HG03565 (cell line): ENCODE measurements at regions not wholly inside any gene's neighbourhood (a gene's known extent, or its start where the extent isn't known, plus 50 kb on each side); places are given as distances from the start of the nearest gene placed in this dataset.

Experiments
- ATAC-seq: cut with Tn5 transposase; IDR thresholded peaks from one replicate; pipeline ENCODE4 v1.9.1; 2021; ENCODE audit warnings: mild to moderate bottlenecking, moderate library complexity; ENCODE audit not compliant: unreplicated experiment

GRCh38 chr3:59653405-59654122 lies 603.7 kb upstream of the CFAP20DC start:
- no peak for ATAC-seq

GRCh38 chr3:59644479-59645402 lies 594.9 kb upstream of the CFAP20DC start:
- no peak for ATAC-seq

DNA sequence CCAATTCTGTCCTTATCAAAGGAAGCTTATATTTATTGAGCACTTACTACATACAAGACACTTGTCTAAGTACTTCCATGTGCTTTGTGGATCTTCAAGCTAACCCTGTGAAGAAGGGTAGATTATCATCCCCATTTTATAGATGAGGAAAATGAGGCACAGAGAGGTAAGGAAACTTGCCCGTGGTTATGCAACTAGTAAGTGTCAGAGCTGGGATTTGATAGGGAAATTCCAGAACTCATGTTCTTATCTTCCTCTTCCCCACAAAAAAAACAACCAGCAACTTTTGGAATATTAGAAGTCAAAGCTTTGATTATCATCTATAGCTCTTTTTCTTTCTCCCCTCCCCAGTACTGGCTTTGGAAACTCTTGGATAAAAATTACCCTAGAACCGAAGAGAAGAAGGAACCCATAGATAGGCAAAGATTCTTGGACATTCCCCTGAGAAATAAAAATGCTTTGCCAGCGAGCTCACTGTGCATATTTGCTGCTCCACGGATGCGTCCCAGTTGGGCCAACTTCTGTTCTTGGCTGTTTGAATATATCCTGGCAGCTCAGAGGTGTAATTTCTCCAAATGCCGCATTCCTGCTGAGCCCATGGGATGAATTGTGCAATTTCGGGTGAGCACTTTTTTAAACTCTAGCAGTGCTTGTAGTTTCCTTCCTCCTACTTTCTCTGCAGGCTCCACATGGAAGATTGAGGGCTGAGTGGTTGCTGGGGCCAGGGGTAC lies 591.5 kb upstream of the CFAP20DC start:
- no peak for ATAC-seq

GRCh38 chr3:59632760-59633573 lies 583.1 kb upstream of the CFAP20DC start:
- ATAC-seq, result no peak

DNA sequence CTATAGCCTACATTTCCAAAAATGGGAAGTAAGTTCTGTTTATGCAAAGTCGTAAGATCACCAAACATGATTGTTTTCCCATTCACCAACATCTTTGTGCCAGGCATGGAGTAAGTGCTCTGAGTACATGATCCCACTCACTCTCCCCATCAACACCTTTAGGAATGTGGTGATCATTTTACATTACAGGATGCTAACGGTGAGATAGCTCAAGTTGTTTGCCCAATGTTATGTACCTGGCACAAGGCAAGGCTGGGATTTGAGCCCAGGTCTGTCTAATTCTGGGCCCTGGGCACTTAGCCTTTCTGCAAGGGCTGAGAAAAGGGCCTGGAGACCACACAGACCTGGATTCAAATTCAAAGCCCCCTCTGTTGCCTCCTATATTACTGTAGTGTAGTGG lies 581.7 kb upstream of the CFAP20DC start:
- no peak for ATAC-seq

- no peak for ATAC-seq
These were observed 571.2 kb upstream of the CFAP20DC start for GRCh38 chr3:59621037-59621436.

DNA sequence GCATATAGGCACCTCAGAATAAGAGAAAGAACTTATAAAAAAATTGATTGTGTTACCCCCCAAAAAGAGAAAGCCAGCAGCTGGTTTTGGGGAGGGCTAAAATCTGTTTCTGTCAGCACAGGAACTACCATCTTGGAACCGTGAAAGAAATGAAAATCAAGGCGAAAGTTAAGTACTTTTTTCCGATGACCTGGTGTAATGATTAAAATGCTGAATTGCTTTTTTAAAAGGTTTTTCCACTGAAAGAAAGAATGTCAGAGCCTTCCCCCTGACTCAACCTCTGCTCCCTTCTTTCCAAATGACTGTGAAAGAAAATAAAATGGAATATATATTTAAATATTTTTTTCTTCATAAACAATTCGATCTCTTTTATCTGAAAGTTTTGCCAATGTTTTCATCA lies 570.5 kb upstream of the CFAP20DC start:
- no peak for ATAC-seq

GRCh38 chr3:59612444-59612715 lies 562.6 kb upstream of the CFAP20DC start:
- ATAC-seq, result no peak

- ATAC-seq, result no peak
These were observed 562.0 kb upstream of the CFAP20DC start for GRCh38 chr3:59611649-59612443.

DNA sequence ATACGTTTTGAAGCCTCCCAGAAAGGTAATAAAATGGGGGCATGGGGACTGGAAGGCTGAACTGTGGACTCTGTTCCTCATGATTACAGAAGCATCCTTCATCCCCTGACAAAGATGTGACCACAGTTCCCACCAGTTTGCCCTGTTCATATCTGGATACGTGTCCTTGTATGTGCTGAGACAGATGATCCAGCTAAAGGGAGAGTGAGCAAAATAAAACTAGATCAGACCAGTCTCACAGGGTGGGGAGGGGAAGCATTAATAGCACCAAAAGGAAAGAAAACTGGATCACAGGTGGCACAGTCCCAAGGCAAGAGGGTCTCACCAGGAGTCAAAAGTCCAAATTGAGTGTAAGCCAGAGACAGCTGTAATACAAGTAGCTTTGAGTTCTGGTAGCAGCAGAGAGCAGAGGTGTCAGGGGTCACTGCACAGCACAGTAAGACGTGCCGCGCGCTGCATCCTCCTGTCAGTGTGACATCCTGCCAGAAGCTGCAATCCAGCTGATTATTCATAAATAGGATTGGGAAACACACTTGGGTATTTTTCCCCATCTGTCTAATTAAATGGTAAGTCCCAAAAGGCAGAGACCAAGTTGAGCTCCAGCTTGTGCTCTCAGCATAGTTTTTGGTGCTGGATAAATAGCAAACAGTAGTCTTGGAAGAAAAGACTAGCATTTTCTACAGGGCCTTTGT lies 560.0 kb upstream of the CFAP20DC start:
- no peak for ATAC-seq

GRCh38 chr3:59608356-59608755 lies 558.5 kb upstream of the CFAP20DC start:
- no peak for ATAC-seq

GRCh38 chr3:59607656-59608055 lies 557.8 kb upstream of the CFAP20DC start:
- no peak for ATAC-seq

DNA sequence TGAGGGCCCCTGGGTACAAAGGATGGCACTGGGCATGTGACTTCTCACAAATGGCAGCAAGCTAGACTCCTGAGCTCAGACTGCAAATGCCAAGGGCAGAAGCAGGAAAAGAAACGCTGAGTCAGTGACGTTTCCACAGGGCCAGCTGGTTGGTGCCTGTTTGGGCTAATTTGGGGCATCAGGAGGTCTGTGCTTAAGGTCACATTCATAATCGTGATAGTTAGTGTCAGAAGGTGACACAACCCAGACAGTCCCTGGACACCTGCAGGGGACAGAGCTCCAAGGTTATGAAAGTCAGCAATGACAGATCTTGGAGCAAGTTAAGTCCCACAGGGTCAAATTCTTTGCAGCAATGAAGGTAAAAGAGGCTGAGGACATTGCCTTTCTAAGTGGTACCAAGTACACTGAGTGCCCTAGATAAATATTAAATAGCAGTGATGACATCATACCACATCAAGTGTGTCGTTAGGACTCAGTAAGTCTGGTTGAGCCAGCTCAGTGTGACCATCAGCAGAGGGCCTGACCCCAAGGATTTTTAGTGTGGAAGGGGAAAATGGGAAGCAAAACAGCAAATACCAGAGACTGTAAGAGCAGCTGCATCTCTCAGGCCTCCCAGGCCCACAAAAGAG lies 556.9 kb upstream of the CFAP20DC start:
- no peak for ATAC-seq

DNA sequence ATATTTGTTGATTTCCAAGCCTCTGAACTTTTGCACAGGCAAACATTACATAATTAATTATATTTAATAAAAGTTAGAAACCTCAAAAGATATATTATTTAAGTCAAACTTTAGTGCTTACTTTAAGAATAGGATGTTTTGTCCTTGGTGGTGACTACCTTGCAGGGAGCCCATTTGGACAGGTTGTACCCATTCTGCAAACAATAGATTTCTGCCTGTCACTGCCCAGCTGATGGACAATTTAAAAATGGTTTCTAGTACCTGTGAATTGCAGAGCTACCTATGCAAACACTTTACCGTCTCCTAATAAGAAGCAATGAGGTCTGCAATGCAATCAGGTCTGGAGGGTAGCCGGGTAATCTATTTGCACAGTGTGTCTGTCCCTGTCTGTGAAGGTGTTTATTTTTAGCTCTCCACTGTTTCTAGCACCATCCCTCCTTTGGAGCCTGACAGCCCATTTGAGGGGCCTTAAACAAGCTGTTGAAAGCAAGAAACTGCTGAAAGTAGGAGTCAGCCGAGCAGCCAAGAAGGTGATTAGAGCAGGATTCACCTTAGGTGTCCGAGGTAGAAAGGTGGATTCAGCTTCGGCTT lies 556.2 kb upstream of the CFAP20DC start:
- no peak for ATAC-seq

- ATAC-seq, result no peak
These were observed 555.5 kb upstream of the CFAP20DC start for GRCh38 chr3:59605318-59605717.

DNA sequence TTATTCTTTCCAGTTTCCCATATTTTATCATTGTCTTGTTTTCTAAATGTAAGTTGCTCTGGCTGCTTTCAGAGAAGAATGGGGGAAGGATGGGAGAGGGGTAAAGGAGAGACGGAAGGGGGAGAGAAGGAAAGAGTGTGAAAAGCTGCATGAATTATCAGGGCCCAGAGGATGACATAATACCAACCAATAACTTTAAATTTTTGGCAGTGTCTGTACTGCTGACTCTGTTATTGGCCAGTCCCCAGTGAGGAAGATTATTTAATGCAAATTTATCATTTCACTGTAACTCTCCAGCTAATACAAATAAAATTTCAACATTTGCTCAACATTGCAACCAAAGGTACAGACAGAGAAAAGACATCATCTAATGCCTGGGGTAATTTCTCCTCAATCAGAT lies 551.7 kb upstream of the CFAP20DC start:
- ATAC-seq, result no peak

DNA sequence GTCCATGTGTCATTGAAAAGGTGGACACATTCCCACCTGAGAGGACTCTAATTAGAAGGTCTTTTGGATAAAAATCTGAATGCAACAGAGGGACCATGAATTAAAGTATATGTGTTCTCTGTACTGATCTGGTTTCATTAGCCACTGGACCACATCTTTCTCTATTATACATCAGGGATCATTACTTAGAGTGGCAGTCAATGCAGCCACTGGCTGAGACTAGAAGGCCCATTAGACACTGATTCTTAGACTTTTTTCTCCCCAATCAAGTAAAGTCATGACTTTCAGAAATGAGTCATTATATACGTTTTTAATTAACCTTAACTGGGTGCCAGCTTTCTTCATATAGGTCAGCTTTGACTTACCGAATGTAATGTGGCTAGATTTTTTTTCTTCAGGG lies 550.8 kb upstream of the CFAP20DC start:
- ATAC-seq, result no peak

DNA sequence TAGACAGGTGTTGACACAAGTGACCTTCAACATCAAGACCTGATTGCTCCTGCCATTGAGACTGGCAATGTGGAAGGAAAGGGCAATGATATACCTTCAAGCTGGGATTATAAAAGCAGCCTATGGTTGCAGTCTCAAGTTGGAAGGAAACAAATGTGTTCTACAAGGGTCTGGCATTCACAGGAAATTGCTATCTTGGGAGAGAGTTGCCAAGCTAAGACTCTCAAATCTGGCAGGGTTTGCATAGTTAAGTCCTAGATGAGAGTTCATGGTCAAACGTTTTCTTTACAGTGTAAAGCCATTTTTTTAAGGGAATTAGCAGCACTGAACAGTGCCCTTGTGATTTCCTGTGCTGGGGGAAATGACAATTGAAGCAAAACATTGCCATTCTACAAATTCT lies 546.9 kb upstream of the CFAP20DC start:
- no peak for ATAC-seq

GRCh38 chr3:59595830-59596229 lies 546.0 kb upstream of the CFAP20DC start:
- ATAC-seq, result no peak
